HL-60 (cell line): ENCODE measurements at regions not wholly inside any gene's neighbourhood (a gene's known extent, or its start where the extent isn't known, plus 50 kb on each side); places are given as distances from the start of the nearest gene placed in this dataset.

Experiments
- DNase-seq, 2 experiments: peaks; one replicate each; pipeline ENCODE4 v3.0.0-alpha.2; 2010 to 2020; ENCODE audit warnings: low read depth in 1 of 2, low spot score in 1 of 2
- H3K27ac ChIP-seq: fragments of 250-450 bp; sonication (Bioruptor Pico); replicated peaks from 2 replicates; pipeline ENCODE4 v1.5.1; 2020; ENCODE audit warnings: mild to moderate bottlenecking, moderate library complexity
- H3K27me3 ChIP-seq: fragments of 250-450 bp; sonication (Bioruptor Pico); 2 replicates; pipeline ENCODE4 v1.5.1; 2021; ENCODE audit warnings: mild to moderate bottlenecking, moderate library complexity; ENCODE audit not compliant: insufficient read depth, poor library complexity, severe bottlenecking
- H3K4me3 ChIP-seq: replicated peaks from 2 replicates; pipeline ENCODE4 v1.5.1; 2011; ENCODE audit warnings: mild to moderate bottlenecking, control low read depth, low read length; ENCODE audit not compliant: insufficient read depth
- GABPA ChIP-seq: IDR thresholded peaks from 2 replicates; pipeline ENCODE4 v1.6.1; 2012; ENCODE audit warnings: low read depth
- POLR2AphosphoS5 ChIP-seq: IDR thresholded peaks from 2 replicates; pipeline ENCODE4 v1.6.1; 2012; ENCODE audit warnings: low read depth
- REST ChIP-seq: IDR thresholded peaks from 2 replicates; pipeline ENCODE4 v1.6.1; 2012; ENCODE audit warnings: low read depth; ENCODE audit not compliant: insufficient replicate concordance
- SPI1 ChIP-seq: IDR thresholded peaks from 2 replicates; pipeline ENCODE4 v1.6.1; 2012; ENCODE audit warnings: low read depth, mild to moderate bottlenecking, borderline replicate concordance
- TF ChIP-seq, protein P1 (sequence below): IDR thresholded peaks from one replicate; pipeline ENCODE4 v1.5.1; 2011; ENCODE audit warnings: low read length, control low read depth, inconsistent platforms; ENCODE audit not compliant: insufficient read depth

- H3K27ac ChIP-seq = no peak overlapping the region
- no peak for DNase-seq
- H3K4me3 ChIP-seq = no peak overlapping the region
- TF ChIP-seq GABPA (no peak), POLR2AphosphoS5 (no peak), REST (no peak), SPI1 (no peak)
- TF ChIP-seq, protein P1, sequence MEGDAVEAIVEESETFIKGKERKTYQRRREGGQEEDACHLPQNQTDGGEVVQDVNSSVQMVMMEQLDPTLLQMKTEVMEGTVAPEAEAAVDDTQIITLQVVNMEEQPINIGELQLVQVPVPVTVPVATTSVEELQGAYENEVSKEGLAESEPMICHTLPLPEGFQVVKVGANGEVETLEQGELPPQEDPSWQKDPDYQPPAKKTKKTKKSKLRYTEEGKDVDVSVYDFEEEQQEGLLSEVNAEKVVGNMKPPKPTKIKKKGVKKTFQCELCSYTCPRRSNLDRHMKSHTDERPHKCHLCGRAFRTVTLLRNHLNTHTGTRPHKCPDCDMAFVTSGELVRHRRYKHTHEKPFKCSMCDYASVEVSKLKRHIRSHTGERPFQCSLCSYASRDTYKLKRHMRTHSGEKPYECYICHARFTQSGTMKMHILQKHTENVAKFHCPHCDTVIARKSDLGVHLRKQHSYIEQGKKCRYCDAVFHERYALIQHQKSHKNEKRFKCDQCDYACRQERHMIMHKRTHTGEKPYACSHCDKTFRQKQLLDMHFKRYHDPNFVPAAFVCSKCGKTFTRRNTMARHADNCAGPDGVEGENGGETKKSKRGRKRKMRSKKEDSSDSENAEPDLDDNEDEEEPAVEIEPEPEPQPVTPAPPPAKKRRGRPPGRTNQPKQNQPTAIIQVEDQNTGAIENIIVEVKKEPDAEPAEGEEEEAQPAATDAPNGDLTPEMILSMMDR = no peak
- peaks cover 3% of the 10 kb centered on the region for H3K27me3 ChIP-seq
Observed at GRCh38 chr2:17430326-17430725, 87.9 kb downstream of the RAD51AP2 start.

DNA sequence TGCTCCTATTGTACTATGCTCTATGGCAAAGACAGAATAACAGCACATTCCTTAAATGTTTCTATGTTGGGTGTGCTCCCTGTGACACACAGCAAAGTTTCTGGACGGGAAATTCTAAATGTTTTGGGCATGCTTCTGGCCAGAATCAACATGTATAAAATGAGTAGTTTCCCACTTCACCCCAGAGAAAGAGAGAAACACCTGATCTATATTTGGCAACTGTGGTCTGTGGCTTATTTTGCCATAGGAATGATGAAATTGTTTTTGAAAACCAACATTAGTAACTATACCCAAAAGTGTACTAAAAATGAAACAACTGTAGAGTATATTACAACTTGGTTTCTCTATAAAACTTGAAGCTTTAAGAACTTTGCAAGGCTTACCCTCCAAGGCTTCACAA is 89.1 kb downstream of the RAD51AP2 start:
- no peak for DNase-seq
- no peak for TF ChIP-seq POLR2AphosphoS5
- no peak for TF ChIP-seq SPI1
- TF ChIP-seq, protein P1 = no peak
- no peak for TF ChIP-seq REST
- no peak for TF ChIP-seq GABPA
- no peak overlapping the region for H3K27ac ChIP-seq
- no peak overlapping the region for H3K4me3 ChIP-seq
- H3K27me3 ChIP-seq = peaks cover 3% of the 10 kb centered on the region

DNA sequence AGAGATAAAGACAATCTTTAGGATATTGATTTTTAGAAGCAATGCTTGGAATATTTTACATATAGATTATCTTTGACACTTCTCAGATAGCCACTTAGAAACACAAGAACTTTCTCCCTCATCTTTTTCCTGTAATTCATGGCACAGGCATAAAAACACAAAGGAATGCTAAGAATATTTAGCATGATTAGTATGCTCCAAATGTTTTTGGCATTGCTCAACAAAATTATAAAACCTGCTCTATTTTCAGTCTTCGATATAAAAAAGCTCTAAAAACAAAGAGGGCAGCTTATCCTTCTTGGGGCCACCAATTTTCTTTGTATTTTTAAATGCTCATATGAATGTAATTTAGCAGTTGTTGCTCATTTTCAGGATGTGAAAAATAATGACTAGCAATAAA is 90.8 kb downstream of the RAD51AP2 start:
- Histone ChIP-seq H3K4me3 (no peak overlapping the region), H3K27ac (no peak overlapping the region), H3K27me3 (peaks cover 3% of the 10 kb centered on the region)
- DNase-seq = no peak
- no peak for TF ChIP-seq POLR2AphosphoS5
- TF ChIP-seq GABPA = no peak
- TF ChIP-seq, protein P1 = no peak
- no peak for TF ChIP-seq SPI1
- TF ChIP-seq REST = no peak
